ENCODE measurements at regions not wholly inside any gene's neighbourhood (a gene's known extent, or its start where the extent isn't known, plus 50 kb on each side); places are given as distances from the start of the nearest gene placed in this dataset.

- Histone ChIP-seq H3K36me3 (ENCODE audit: insufficient read depth in 1 of 2, low read depth in 1 of 2) (no peaks in the 10 kb centered on the region), H3K4me3 (no peak overlapping the region), H3K27me3 (ENCODE audit: insufficient read depth in 3 of 3, low read length in 2 of 3) (peaks cover 0 to 3% (median 0%) of the 10 kb centered on the region in 3 donors), H3K27ac (no peak overlapping the region), H3K4me1 (no peaks in the 10 kb centered on the region), H3K9me3 (no peaks in the 10 kb centered on the region)
- no peak for TF ChIP-seq CTCF (IDR thresholded peaks at IDR 0.05)
- intact Hi-C loops (cut with DNase I), result no loop called here
- ATAC-seq, result no peak
- no peak for DNase-seq
- 56 to 76% (median 67%) methylated on average over 1 of the region's 1 CpG for WGBS, 3 donors
Measured at GRCh38 chr22:22042009-22042408, 59.4 kb upstream of the TOP3B start.

GRCh38 chr22:22040908-22041307, 58.3 kb upstream of the TOP3B start:
- Histone ChIP-seq H3K27ac (no peak overlapping the region), H3K4me3 (no peak overlapping the region), H3K4me1 (no peaks in the 10 kb centered on the region), H3K27me3 (ENCODE audit: insufficient read depth in 3 of 3, low read length in 2 of 3) (no peaks in the 10 kb centered on the region), H3K9me3 (no peaks in the 10 kb centered on the region), H3K36me3 (ENCODE audit: insufficient read depth in 1 of 2, low read depth in 1 of 2) (no peaks in the 10 kb centered on the region)
- DNase-seq (no peak), ATAC-seq (no peak)
- intact Hi-C loops (cut with DNase I), result no loop called here
- no peak for TF ChIP-seq CTCF (IDR thresholded peaks at IDR 0.05)

- DNase-seq, result no peak
- intact Hi-C loops (cut with DNase I), result no loop called here
- TF ChIP-seq CTCF (IDR thresholded peaks at IDR 0.05), result no peak
- H3K9me3 ChIP-seq, result no peaks in the 10 kb centered on the region
- no peaks in the 10 kb centered on the region for H3K36me3 ChIP-seq (ENCODE audit: insufficient read depth in 1 of 2, low read depth in 1 of 2)
- ATAC-seq, result no peak
- H3K4me1 ChIP-seq, result no peaks in the 10 kb centered on the region
- H3K27me3 ChIP-seq (ENCODE audit: insufficient read depth in 3 of 3, low read length in 2 of 3), result no peaks in the 10 kb centered on the region
- WGBS, 3 donors, result 76 to 88% (median 83%) methylated on average over 3 of the region's 3 CpGs
- no peak overlapping the region for H3K27ac ChIP-seq
- no peak overlapping the region for H3K4me3 ChIP-seq
Measured at GRCh38 chr22:22040472-22040871, 57.9 kb upstream of the TOP3B start.

GRCh38 chr22:22039286-22040074, 56.9 kb upstream of the TOP3B start:
- intact Hi-C loops (cut with DNase I), result no loop called here

More at GRCh38 chr22:22039286-22040074, 56.9 kb upstream of the TOP3B start:
- H3K27me3 ChIP-seq (ENCODE audit: insufficient read depth in 3 of 3, low read length in 2 of 3), result no peaks in the 10 kb centered on the region
- no peak for ATAC-seq
- no peaks in the 10 kb centered on the region for H3K9me3 ChIP-seq
- H3K4me3 ChIP-seq, result no peak overlapping the region
- H3K36me3 ChIP-seq (ENCODE audit: insufficient read depth in 1 of 2, low read depth in 1 of 2), result no peaks in the 10 kb centered on the region
- no peaks in the 10 kb centered on the region for H3K4me1 ChIP-seq
- 43 to 74% (median 51%) methylated on average over 4 of the region's 4 CpGs for WGBS, 3 donors
- no peak for TF ChIP-seq CTCF (IDR thresholded peaks at IDR 0.05)
- H3K27ac ChIP-seq, result no peak overlapping the region
- DNase-seq, result no peak

Measured in psoas muscle (tissue), 7 donors.